Trophoblast cell (in vitro differentiated cells and primary cell): ENCODE measurements at regions not wholly inside any gene's neighbourhood (a gene's known extent, or its start where the extent isn't known, plus 50 kb on each side); places are given as distances from the start of the nearest gene placed in this dataset.

Experiments used
- DNase-seq, 2 donors: peaks; one replicate each; pipeline ENCODE4 v3.0.0-alpha.2; 2016
- H2AFZ ChIP-seq: 2 replicates; pipeline ENCODE4 v1.6.1; 2013; ENCODE audit warnings: low read length, moderate library complexity, mild to moderate bottlenecking; ENCODE audit not compliant: insufficient read depth, poor library complexity
- H2AK5ac ChIP-seq: 2 replicates; pipeline ENCODE4 v1.6.1; 2013; ENCODE audit warnings: mild to moderate bottlenecking, low read length
- H2BK120ac ChIP-seq: 2 replicates; pipeline ENCODE4 v1.6.1; 2013; ENCODE audit warnings: low read length, mild to moderate bottlenecking, moderate library complexity; ENCODE audit not compliant: insufficient read depth, poor library complexity
- H2BK12ac ChIP-seq: 2 replicates; pipeline ENCODE4 v1.6.1; 2013; ENCODE audit warnings: mild to moderate bottlenecking, low read length, moderate library complexity
- H2BK5ac ChIP-seq: 2 replicates; pipeline ENCODE4 v1.6.1; 2013; ENCODE audit warnings: low read length, low read depth, moderate library complexity, mild to moderate bottlenecking; ENCODE audit not compliant: poor library complexity
- H3K14ac ChIP-seq: 2 replicates; pipeline ENCODE4 v1.6.1; 2013; ENCODE audit warnings: mild to moderate bottlenecking, low read length
- H3K18ac ChIP-seq: 2 replicates; pipeline ENCODE4 v1.6.1; 2013; ENCODE audit warnings: mild to moderate bottlenecking, low read length
- H3K23ac ChIP-seq: 2 replicates; pipeline ENCODE4 v1.6.1; 2013; ENCODE audit warnings: low read length
- H3K27ac ChIP-seq: 2 replicates; pipeline ENCODE4 v1.5.1; 2013; ENCODE audit warnings: low read depth, mild to moderate bottlenecking, inconsistent platforms, low read length, moderate library complexity
- H3K27me3 ChIP-seq: 2 replicates; pipeline ENCODE4 v1.6.1; 2013; ENCODE audit warnings: inconsistent platforms, mild to moderate bottlenecking, low read length, moderate library complexity; ENCODE audit not compliant: insufficient read depth
- H3K36me3 ChIP-seq, 2 experiments: 1 replicate in 1 of 2; 2 replicates in 1 of 2; pipeline ENCODE4 v1.6.1; 2013; ENCODE audit warnings: low read length in 2 of 2, mild to moderate bottlenecking in 2 of 2, moderate library complexity in 1 of 2; ENCODE audit not compliant: insufficient read depth in 2 of 2, control insufficient read depth in 1 of 2
- H3K4ac ChIP-seq: 2 replicates; pipeline ENCODE4 v1.6.1; 2013; ENCODE audit warnings: low read depth, mild to moderate bottlenecking, low read length, moderate library complexity
- H3K4me1 ChIP-seq, 2 experiments: 1 replicate in 1 of 2; 2 replicates in 1 of 2; pipeline ENCODE4 v1.6.1; 2013; ENCODE audit warnings: low read length in 2 of 2, mild to moderate bottlenecking in 2 of 2, moderate library complexity in 1 of 2; ENCODE audit not compliant: insufficient read depth in 2 of 2, control insufficient read depth in 1 of 2
- H3K4me2 ChIP-seq: 2 replicates; pipeline ENCODE4 v1.6.1; 2013; ENCODE audit warnings: inconsistent platforms, mild to moderate bottlenecking, low read length, moderate library complexity
- H3K4me3 ChIP-seq: 2 replicates; pipeline ENCODE4 v1.5.1; 2013; ENCODE audit warnings: mild to moderate bottlenecking, low read depth, low read length, inconsistent platforms
- H3K79me1 ChIP-seq: one replicate; pipeline ENCODE4 v1.6.1; 2013; ENCODE audit warnings: low read length
- H3K79me2 ChIP-seq: 2 replicates; pipeline ENCODE4 v1.6.1; 2013; ENCODE audit warnings: low read length, mild to moderate bottlenecking; ENCODE audit not compliant: control insufficient read depth, insufficient read depth, poor library complexity
- H3K9ac ChIP-seq: 2 replicates; pipeline ENCODE4 v1.6.1; 2013; ENCODE audit warnings: mild to moderate bottlenecking, low read length
- H3K9me3 ChIP-seq: 2 replicates; pipeline ENCODE4 v1.6.1; 2013; ENCODE audit warnings: low read depth, mild to moderate bottlenecking, control low read depth, inconsistent platforms, low read length; ENCODE audit not compliant: insufficient read depth
- H4K12ac ChIP-seq: 2 replicates; pipeline ENCODE4 v1.6.1; 2013; ENCODE audit warnings: low read depth, mild to moderate bottlenecking, low read length, moderate library complexity
- H4K8ac ChIP-seq: 2 replicates; pipeline ENCODE4 v1.6.1; 2013; ENCODE audit warnings: low read depth, mild to moderate bottlenecking, low read length, moderate library complexity
- H4K91ac ChIP-seq: one replicate; pipeline ENCODE4 v1.6.1; 2013; ENCODE audit warnings: low read depth, mild to moderate bottlenecking, low read length, moderate library complexity
- WGBS: extraction: QIAGEN DNeasy Blood & Tissue Kit; methylation state at CpG from one replicate; pipeline ENCODE4 v1.1.7; 2013; ENCODE audit warnings: missing lambda C conversion rate; ENCODE audit not compliant: insufficient read length, insufficient coverage; ENCODE audit errors: extremely low coverage; 5-methylcytosine and 5-hydroxymethylcytosine counted together

DNA sequence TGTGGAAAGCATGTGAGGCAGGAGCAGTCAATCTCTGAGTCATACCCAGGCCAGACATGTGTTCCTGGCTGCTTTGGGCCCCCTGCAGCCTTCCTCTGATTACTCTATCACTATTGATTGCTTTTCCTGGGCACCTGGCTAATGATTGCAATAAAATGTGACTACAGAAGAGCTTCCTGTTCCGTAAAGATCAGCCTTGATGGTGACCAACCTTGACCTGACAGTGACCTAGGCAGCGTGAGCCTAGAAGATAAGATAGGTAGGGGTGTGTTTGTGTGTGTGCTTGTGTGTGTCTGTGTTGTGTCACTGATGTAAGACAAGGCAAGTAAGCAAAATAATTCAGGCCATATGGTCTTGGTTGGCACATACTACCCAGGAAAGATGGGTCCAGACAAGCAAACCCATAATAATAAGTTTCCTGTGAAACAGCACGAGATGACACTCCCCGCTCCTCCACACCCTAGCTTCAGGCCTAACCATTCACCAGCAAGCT, 367.7 kb upstream of the CDH11 start:
- DNase-seq, result no peak
- H3K23ac ChIP-seq, result no peak overlapping the region
- no peak overlapping the region for H2AFZ ChIP-seq
- H4K12ac ChIP-seq, result no peak overlapping the region
- H2BK5ac ChIP-seq, result no peak overlapping the region
- H3K9me3 ChIP-seq, result no peaks in the 10 kb centered on the region
- no peak overlapping the region for H3K27ac ChIP-seq
- H3K9ac ChIP-seq, result no peak overlapping the region
- H3K14ac ChIP-seq, result no peak overlapping the region
- no peak overlapping the region for H2BK120ac ChIP-seq
- H3K4ac ChIP-seq, result no peak overlapping the region
- H3K36me3 ChIP-seq, result no peaks in the 10 kb centered on the region
- WGBS, result no CpG with 5 or more reads among the region's 4 CpGs
- peaks cover 0 to 4% of the 10 kb centered on the region in 2 experiments for H3K4me1 ChIP-seq
- H3K27me3 ChIP-seq, result no peaks in the 10 kb centered on the region
- H3K4me2 ChIP-seq, result no peak overlapping the region
- H2BK12ac ChIP-seq, result peak overlapping the region; percentile 36
- H4K8ac ChIP-seq, result no peak overlapping the region
- no peak overlapping the region for H2AK5ac ChIP-seq
- H3K79me2 ChIP-seq, result no peaks in the 10 kb centered on the region
- H3K18ac ChIP-seq, result no peak overlapping the region
- H3K4me3 ChIP-seq, result no peak overlapping the region
- H4K91ac ChIP-seq, result peak overlapping the region; percentile 60
- peaks cover 3% of the 10 kb centered on the region for H3K79me1 ChIP-seq

DNA sequence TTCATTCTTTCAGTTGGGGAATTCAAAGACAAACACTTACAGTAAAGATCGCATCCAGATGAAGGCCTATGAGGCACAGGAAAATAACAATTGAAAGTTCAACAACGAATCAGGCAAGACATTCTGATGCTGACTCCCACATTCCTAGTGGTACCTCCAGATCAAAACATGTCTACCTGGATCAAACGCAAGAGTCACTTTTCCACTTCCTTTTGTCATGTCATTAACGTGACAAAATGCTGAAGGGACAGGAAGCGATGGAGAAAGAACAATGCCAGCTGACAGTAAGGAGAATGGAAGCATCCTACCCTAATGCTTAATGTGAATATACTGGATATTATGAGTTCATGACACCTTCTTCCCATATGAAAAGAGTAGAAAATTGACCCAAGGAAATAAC, 365.4 kb upstream of the CDH11 start:
- Histone ChIP-seq H3K14ac (no peak overlapping the region), H2AK5ac (no peak overlapping the region), H3K18ac (no peak overlapping the region), H2BK12ac (no peak overlapping the region), H3K9me3 (peaks cover 1% of the 10 kb centered on the region), H3K27me3 (no peaks in the 10 kb centered on the region), H3K9ac (no peak overlapping the region), H2AFZ (no peak overlapping the region), H2BK120ac (no peak overlapping the region), H3K4me1 (peaks cover 0 to 4% of the 10 kb centered on the region in 2 experiments), H3K79me2 (no peaks in the 10 kb centered on the region), H3K4ac (no peak overlapping the region), H3K27ac (no peak overlapping the region), H3K79me1 (peaks cover 3% of the 10 kb centered on the region), H3K36me3 (no peaks in the 10 kb centered on the region), H2BK5ac (no peak overlapping the region), H4K12ac (no peak overlapping the region), H3K4me3 (no peak overlapping the region), H4K91ac (no peak overlapping the region), H3K4me2 (no peak overlapping the region), H4K8ac (no peak overlapping the region), H3K23ac (no peak overlapping the region)
- no peak for DNase-seq
- no CpG with 5 or more reads among the region's 5 CpGs for WGBS

DNA sequence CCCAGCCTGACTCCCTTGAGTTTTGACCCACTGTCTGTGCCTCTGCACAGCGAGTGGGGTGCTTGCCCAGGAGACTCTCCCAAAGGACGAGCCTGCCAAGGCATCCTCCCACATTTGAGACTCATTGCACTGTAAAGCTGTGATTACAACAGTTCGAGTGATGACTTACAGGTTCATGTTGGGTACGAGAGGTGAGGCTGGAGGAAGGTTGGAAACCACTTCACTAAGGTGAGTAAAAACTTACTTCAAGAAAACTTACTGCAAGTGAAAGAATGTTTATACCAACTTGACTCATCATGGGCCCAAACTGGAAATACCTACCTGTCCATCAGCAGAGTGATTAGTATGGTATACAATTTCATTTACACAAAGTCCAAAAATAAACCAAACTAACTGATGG, 360.1 kb upstream of the CDH11 start:
- Histone ChIP-seq H3K79me1 (no peaks in the 10 kb centered on the region), H3K14ac (no peak overlapping the region), H3K4me2 (no peak overlapping the region), H2BK5ac (no peak overlapping the region), H4K12ac (no peak overlapping the region), H3K9me3 (peaks cover 1% of the 10 kb centered on the region), H3K4me1 (no peaks in the 10 kb centered on the region), H4K91ac (no peak overlapping the region), H2BK12ac (no peak overlapping the region), H3K4me3 (no peak overlapping the region), H3K27ac (no peak overlapping the region), H3K18ac (no peak overlapping the region), H3K79me2 (no peaks in the 10 kb centered on the region), H2BK120ac (no peak overlapping the region), H2AFZ (no peak overlapping the region), H3K9ac (no peak overlapping the region), H3K36me3 (no peaks in the 10 kb centered on the region), H2AK5ac (no peak overlapping the region), H3K4ac (no peak overlapping the region), H3K27me3 (no peaks in the 10 kb centered on the region), H3K23ac (no peak overlapping the region), H4K8ac (no peak overlapping the region)
- WGBS, result no CpG with 5 or more reads among the region's 4 CpGs
- no peak for DNase-seq

DNA sequence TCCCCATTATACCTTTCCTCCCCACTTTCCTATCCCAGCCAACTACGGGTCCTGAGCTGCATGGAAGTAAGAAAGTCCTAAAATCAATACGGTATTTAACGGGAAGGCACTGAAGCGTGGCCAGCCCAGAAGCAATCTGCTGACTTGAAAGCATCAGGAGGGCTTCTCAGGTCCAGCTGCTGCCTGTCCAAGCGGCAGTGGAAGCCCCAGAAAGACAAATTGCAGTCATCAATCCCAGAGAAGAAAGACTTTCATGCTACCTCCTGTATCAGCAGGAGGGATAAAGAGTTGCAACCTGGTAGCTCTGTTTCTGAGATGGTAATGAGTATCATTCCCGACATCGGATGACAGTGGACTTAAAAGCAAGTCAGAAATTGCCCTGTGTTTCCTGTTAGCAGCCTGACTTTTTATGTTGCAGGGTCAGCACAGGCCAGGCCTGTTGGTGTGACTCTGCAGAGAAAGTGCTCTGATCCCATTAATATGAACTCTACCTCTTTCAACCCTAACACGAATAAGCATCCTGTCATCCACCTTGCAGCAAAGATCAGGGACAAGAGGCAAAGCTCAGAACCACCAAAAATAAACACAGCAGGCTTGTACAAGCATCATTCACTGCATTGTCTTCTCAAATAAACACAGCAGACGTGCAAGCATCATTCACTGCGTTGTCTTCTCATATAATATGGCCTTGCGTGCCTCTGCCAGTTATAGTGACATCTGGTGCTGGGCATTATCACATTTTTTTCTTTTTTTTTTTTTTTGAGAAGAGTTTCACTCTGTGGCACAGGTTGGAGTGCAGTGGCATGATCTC, 358.6 kb upstream of the CDH11 start:
- Histone ChIP-seq H2BK5ac (no peak overlapping the region), H3K18ac (no peak overlapping the region), H4K12ac (no peak overlapping the region), H3K79me1 (no peaks in the 10 kb centered on the region), H3K14ac (no peak overlapping the region), H4K8ac (no peak overlapping the region), H3K4ac (no peak overlapping the region), H3K23ac (no peak overlapping the region), H3K79me2 (no peaks in the 10 kb centered on the region), H3K9ac (no peak overlapping the region), H3K4me3 (no peak overlapping the region), H2BK12ac (no peak overlapping the region), H3K27ac (no peak overlapping the region), H2AFZ (no peak overlapping the region), H2BK120ac (no peak overlapping the region), H3K9me3 (peaks cover 1% of the 10 kb centered on the region), H3K27me3 (no peaks in the 10 kb centered on the region), H4K91ac (no peak overlapping the region), H2AK5ac (no peak overlapping the region), H3K36me3 (no peaks in the 10 kb centered on the region), H3K4me1 (no peaks in the 10 kb centered on the region), H3K4me2 (no peak overlapping the region)
- WGBS, result no CpG with 5 or more reads among the region's 11 CpGs
- DNase-seq, result no peak
